Activated CD8-positive, alpha-beta T cell treated with anti-CD3 and anti-CD28 coated beads for 36 hours (primary cell): ENCODE measurements at regions not wholly inside any gene's neighbourhood (a gene's known extent, or its start where the extent isn't known, plus 50 kb on each side); places are given as distances from the start of the nearest gene placed in this dataset.

Experiments used
- ATAC-seq: fragments of 200-7000 bp; cut with Tn5 transposase; one replicate; pipeline ENCODE4 v1.10.0; 2021; ENCODE audit warnings: mild to moderate bottlenecking, moderate library complexity
- CTCF ChIA-PET: fragments of 350-600 bp; sonication (Branson Sonifier 250); formaldehyde crosslinking; loops from one replicate; lab custom pipeline; 2021; ENCODE audit warnings: antibody characterized with exemption; lab: Charles Lee
- POLR2A ChIA-PET: fragments of 350-600 bp; sonication (Branson Sonifier 250); formaldehyde crosslinking; loops from one replicate; lab custom pipeline; 2021; ENCODE audit warnings: antibody characterized with exemption; lab: Charles Lee
- DNase-seq: peaks from one replicate; pipeline ENCODE4 v3.0.0-alpha.2; 2020
- H3K27ac Mint-ChIP-seq: one replicate; pipeline ENCODE4 v1.8.0; 2021; ENCODE audit warnings: mild to moderate bottlenecking, mixed read lengths
- H3K27me3 Mint-ChIP-seq: one replicate; pipeline ENCODE4 v1.8.0; 2021; ENCODE audit warnings: mixed read lengths
- H3K36me3 Mint-ChIP-seq: one replicate; pipeline ENCODE4 v1.8.0; 2021; ENCODE audit warnings: low read depth, mixed read lengths
- H3K4me1 Mint-ChIP-seq: one replicate; pipeline ENCODE4 v1.8.0; 2021; ENCODE audit warnings: low read depth, mixed read lengths
- H3K4me3 Mint-ChIP-seq: one replicate; pipeline ENCODE4 v1.8.0; 2021; ENCODE audit warnings: mild to moderate bottlenecking, moderate library complexity, mixed read lengths
- H3K9me3 Mint-ChIP-seq: one replicate; pipeline ENCODE4 v1.8.0; 2021; ENCODE audit warnings: mixed read lengths
- CTCF ChIP-seq: fragments of 200-600 bp; IDR thresholded peaks from one replicate; pipeline ENCODE4 v1.8.0; 2022; ENCODE audit warnings: antibody characterized with exemption, mild to moderate bottlenecking
- intact Hi-C: fragments of 100-400 bp; cut with micrococcal nuclease; formaldehyde crosslinking; loops from one replicate; pipeline ENCODE4 v1.10.0; 2022

- Mint-ChIP-seq H3K4me1 (no peaks in the 10 kb centered on the region), H3K27me3 (no peaks in the 10 kb centered on the region), H3K4me3 (no peak overlapping the region), H3K27ac (no peak overlapping the region), H3K9me3 (no peaks in the 10 kb centered on the region), H3K36me3 (no peaks in the 10 kb centered on the region)
- ChIA-PET CTCF (interaction anchor here (1.5 kb wide), 1 partner anchor 104 kb away, joined by 4 read pairs; no protein-coding TSS in a partner anchor), POLR2A (no interaction called here)
- ATAC-seq (no peak), DNase-seq (no peak)
- TF ChIP-seq CTCF, result no peak
- intact Hi-C loops, result no loop called here
Observed at GRCh38 chr3:107325446-107325845, 51.8 kb upstream of the CCDC54 start.
